Heart left ventricle (tissue), 16 donors: ENCODE measurements at regions not wholly inside any gene's neighbourhood (a gene's known extent, or its start where the extent isn't known, plus 50 kb on each side); places are given as distances from the start of the nearest gene placed in this dataset.

ENCODE experiments used
- ATAC-seq, 4 donors: fragments of 200-7000 bp; cut with Tn5 transposase; one replicate each; pipeline ENCODE4 v1.9.1; 2020 to 2022; ENCODE audit warnings: moderate library complexity in 4 of 4, mild to moderate bottlenecking in 3 of 4, moderate number of reproducible peaks in 1 of 4
- DNase-seq, 5 donors: peaks; one replicate each; pipeline ENCODE4 v3.0.0-alpha.2; 2020
- H3K27ac ChIP-seq, 12 donors: fragments of 200-600 bp; sonication (generic) in 4 of 12; one replicate each; pipeline versions ENCODE4 v1.5.0 to v1.8.0; 2016 to 2022; ENCODE audit warnings: mild to moderate bottlenecking in 2 of 12
- H3K27me3 ChIP-seq, 9 donors: fragments of 200-600 bp; sonication (generic) in 2 of 9; one replicate each; pipeline versions ENCODE4 v1.5.1 to v1.8.0; 2016 to 2022; ENCODE audit warnings: mild to moderate bottlenecking in 3 of 9
- H3K36me3 ChIP-seq, 9 donors: fragments of 200-600 bp; sonication (generic) in 2 of 9; one replicate each; pipeline versions ENCODE4 v1.5.0 to v1.8.0; 2018 to 2022; ENCODE audit warnings: mild to moderate bottlenecking in 2 of 9
- H3K4me1 ChIP-seq, 12 donors: fragments of 200-600 bp; sonication (generic) in 4 of 12; one replicate each; pipeline versions ENCODE4 v1.5.0 to v1.8.0; 2016 to 2022; ENCODE audit warnings: mild to moderate bottlenecking in 3 of 12
- H3K4me3 ChIP-seq, 12 donors: fragments of 200-600 bp; sonication (generic) in 4 of 12; one replicate each; pipeline versions ENCODE4 v1.5.0 to v1.8.0; 2017 to 2022; ENCODE audit warnings: mild to moderate bottlenecking in 9 of 12, moderate library complexity in 4 of 12
- H3K9me3 ChIP-seq, 12 donors: fragments of 200-600 bp; sonication (generic) in 4 of 12; one replicate each; pipeline versions ENCODE4 v1.5.0 to v1.8.0; 2016 to 2022; ENCODE audit warnings: mild to moderate bottlenecking in 1 of 12
- CTCF ChIP-seq, 12 donors: fragments of 200-600 bp; sonication (generic) in 4 of 12; IDR thresholded peaks; one replicate each; pipeline versions ENCODE4 v1.5.0 to v1.8.0; 2018 to 2022; ENCODE audit warnings: antibody characterized with exemption in 12 of 12, mild to moderate bottlenecking in 5 of 12
- POLR2A ChIP-seq, 2 donors: fragments of 450-650 bp; IDR thresholded peaks; one replicate each; pipeline ENCODE4 v1.6.1; 2017; ENCODE audit warnings: antibody characterized with exemption in 2 of 2, mild to moderate bottlenecking in 2 of 2, moderate library complexity in 2 of 2
- WGBS, 4 donors: extraction: QIAGEN DNeasy Blood & Tissue Kit in 2 of 4; methylation state at CpG; one replicate each; pipeline versions ENCODE4 v1.1.5 to v1.1.7; 2013 to 2018; 5-methylcytosine and 5-hydroxymethylcytosine counted together
- intact Hi-C, 10 donors: fragments of 100-400 bp; cut with DNase I; formaldehyde crosslinking; loops; one replicate each; pipeline versions ENCODE4 v1.11.1 to v1.14.2; 2022
- donor health status: ischemic (EF 13 %, LVEDD 7.1; RV severe dilation, severe dysfunction).
- donor health status: healthy with polysubstance abuse.
- donor health status: DM: no; HTN: yes; CAD: no.
- donor health status: DM: no; HTN: no; CAD: no.
- donor health status: ischemic (EF 25% LVEDD 6.9; RV normal size, moderate dysfunction).
- donor health status: ischemic (EF 25% LVEDD 5.7; RV mildly dilated, moderate dysfunction).
- donor health status: healthy.
- donor health status: DM: yes; HTN: yes; CAD: no.
- donor health status: ischemic (EF 35%, LVEDD 5.7; RV mildly dilated, moderate dysfunction).
- donor health status: nonischemic (EF 11% LVEDD 7.7; RV severe dilation, severe dysfunction).
- donor health status: DM: yes; HTN: yes; CAD: no.
- donor health status: PGD.
- donor health status: ischemic (EF 29% LVEDD 5.4; RV normal size, mild dysfunction).
- donor health status: nonischemic (EF 23%, LVEDD 6.1; RV moderate dilation, normal function).

GRCh38 chr10:88062385-88062784, 199.0 kb downstream of the PTEN start:
- ATAC-seq (peak in 2 of 4 donors; percentile 27 to 47), DNase-seq (no peak)
- H3K36me3 ChIP-seq, result no peaks in the 10 kb centered on the region
- WGBS, 4 donors, result 69 to 87% (median 77%) methylated on average over 6 of the region's 6 CpGs
- peak overlapping the region in 11 of 12 donors; percentile 13 to 78 (median 61) for H3K27ac ChIP-seq
- no peak overlapping the region for H3K4me3 ChIP-seq
- no peaks in the 10 kb centered on the region for H3K9me3 ChIP-seq
- intact Hi-C loops, result loop anchor here in 1 of 10 donors (5.0 kb wide), 1 partner anchor 45 kb away; no protein-coding TSS in a partner anchor
- no peaks in the 10 kb centered on the region for H3K27me3 ChIP-seq
- peaks cover 10 to 77% (median 39%) of the 10 kb centered on the region in 12 donors for H3K4me1 ChIP-seq
- no peak for TF ChIP-seq CTCF (IDR thresholded peaks at IDR 0.05)
- TF ChIP-seq POLR2A (IDR thresholded peaks at IDR 0.05), result no peak

GRCh38 chr10:88062798-88063472, 199.5 kb downstream of the PTEN start:
- Histone ChIP-seq H3K4me3 (no peak overlapping the region), H3K9me3 (no peaks in the 10 kb centered on the region), H3K36me3 (no peaks in the 10 kb centered on the region), H3K4me1 (peaks cover 10 to 81% (median 39%) of the 10 kb centered on the region in 12 donors), H3K27ac (peak overlapping the region; percentile 13 to 78 (median 61)), H3K27me3 (no peaks in the 10 kb centered on the region)
- 37 to 53% (median 44%) methylated on average over 4 of the region's 4 CpGs for WGBS, 4 donors
- no peak for TF ChIP-seq CTCF (IDR thresholded peaks at IDR 0.05)
- TF ChIP-seq POLR2A (IDR thresholded peaks at IDR 0.05), result no peak
- intact Hi-C loops, result loop anchor here in 1 of 10 donors (5.0 kb wide), 1 partner anchor 44 kb away; no protein-coding TSS in a partner anchor
- ATAC-seq (no peak), DNase-seq (no peak)

GRCh38 chr10:88063861-88064557, 200.6 kb downstream of the PTEN start:
- Histone ChIP-seq H3K36me3 (no peaks in the 10 kb centered on the region), H3K4me3 (no peak overlapping the region), H3K9me3 (no peaks in the 10 kb centered on the region), H3K27me3 (no peaks in the 10 kb centered on the region), H3K27ac (peak overlapping the region in 10 of 12 donors; percentile 13 to 78 (median 48)), H3K4me1 (peaks cover 10 to 82% (median 39%) of the 10 kb centered on the region in 12 donors)
- intact Hi-C loops, result loop anchor here in 1 of 10 donors (5.0 kb wide), 1 partner anchor 43 kb away; no protein-coding TSS in a partner anchor
- ATAC-seq, result no peak
- no peak for DNase-seq
- no peak for TF ChIP-seq POLR2A (IDR thresholded peaks at IDR 0.05)
- no peak for TF ChIP-seq CTCF (IDR thresholded peaks at IDR 0.05)
- WGBS, 4 donors, result 31 to 60% (median 48%) methylated on average over 4 of the region's 4 CpGs
